Stomach (tissue), 8 donors: ENCODE measurements at regions not wholly inside any gene's neighbourhood (a gene's known extent, or its start where the extent isn't known, plus 50 kb on each side); places are given as distances from the start of the nearest gene placed in this dataset.

Experiments used
- DNase-seq, 2 donors: peaks; one replicate each; pipeline versions ENCODE4 v3.0.0 to v3.0.0-alpha.2; 2013 to 2019
- H3K27ac ChIP-seq, 5 donors: fragments of 200-600 bp in 4 of 5; sonication (generic) in 4 of 5; one replicate each; pipeline ENCODE4 v1.5.1; 2013 to 2019; ENCODE audit warnings: mild to moderate bottlenecking in 1 of 5, moderate library complexity in 1 of 5
- H3K27me3 ChIP-seq, 3 donors: fragments of 200-600 bp; sonication (generic); one replicate each; pipeline ENCODE4 v1.5.1; 2017 to 2019; ENCODE audit warnings: mixed run types in 1 of 3
- H3K36me3 ChIP-seq, 4 donors: fragments of 200-600 bp; sonication (generic); 1 replicate in 3 of 4; 2 replicates in 1 of 4; pipeline ENCODE4 v1.5.1; 2016 to 2019
- H3K4me1 ChIP-seq, 4 donors: fragments of 200-600 bp; sonication (generic); one replicate each; pipeline ENCODE4 v1.5.1; 2016 to 2019
- H3K4me3 ChIP-seq, 4 donors: fragments of 200-600 bp; sonication (generic) in 3 of 4; one replicate each; pipeline ENCODE4 v1.5.1; 2016 to 2019; ENCODE audit warnings: mild to moderate bottlenecking in 1 of 4
- H3K9me3 ChIP-seq, 4 donors: fragments of 200-600 bp; sonication (generic); one replicate each; pipeline ENCODE4 v1.5.1; 2016 to 2019
- EP300 ChIP-seq: sonication (generic); formaldehyde crosslinking; IDR thresholded peaks from one replicate; pipeline ENCODE4 v1.6.1; 2017; ENCODE audit warnings: antibody characterized with exemption
- POLR2A ChIP-seq, 4 donors: fragments of 450-650 bp; IDR thresholded peaks; one replicate each; pipeline ENCODE4 v1.6.1; 2016; ENCODE audit warnings: antibody characterized with exemption in 4 of 4, control low read depth in 2 of 4, mild to moderate bottlenecking in 1 of 4, moderate library complexity in 1 of 4
- POLR2AphosphoS5 ChIP-seq, 3 donors: sonication (generic); formaldehyde crosslinking; IDR thresholded peaks; one replicate each; pipeline ENCODE4 v1.6.1; 2016; ENCODE audit warnings: antibody characterized with exemption in 3 of 3
- WGBS, 5 donors: extraction: QIAGEN DNeasy Blood & Tissue Kit in 3 of 5; methylation state at CpG; one replicate each; pipeline versions ENCODE4 v1.1.5 to v1.1.7; 2013 to 2018; 5-methylcytosine and 5-hydroxymethylcytosine counted together
- intact Hi-C: fragments of 100-400 bp; cut with DNase I; formaldehyde crosslinking; loops from one replicate; pipeline ENCODE4 v1.15.1; 2023; ENCODE audit warnings: low total_unique reads
- TF ChIP-seq, protein P1 (sequence below), 7 experiments: fragments of 450-650 bp in 4 of 7; fragments of 200-600 bp in 3 of 7; sonication (generic) in 3 of 7; IDR thresholded peaks; one replicate each; pipeline ENCODE4 v1.5.1; 2016 to 2019; ENCODE audit warnings: antibody characterized with exemption in 7 of 7, control low read depth in 2 of 7, mild to moderate bottlenecking in 1 of 7
- donor health status: healthy with polysubstance abuse.
- donor health status: Bipolar disorder and iron deficiency.
- donor health status: healthy.

DNA sequence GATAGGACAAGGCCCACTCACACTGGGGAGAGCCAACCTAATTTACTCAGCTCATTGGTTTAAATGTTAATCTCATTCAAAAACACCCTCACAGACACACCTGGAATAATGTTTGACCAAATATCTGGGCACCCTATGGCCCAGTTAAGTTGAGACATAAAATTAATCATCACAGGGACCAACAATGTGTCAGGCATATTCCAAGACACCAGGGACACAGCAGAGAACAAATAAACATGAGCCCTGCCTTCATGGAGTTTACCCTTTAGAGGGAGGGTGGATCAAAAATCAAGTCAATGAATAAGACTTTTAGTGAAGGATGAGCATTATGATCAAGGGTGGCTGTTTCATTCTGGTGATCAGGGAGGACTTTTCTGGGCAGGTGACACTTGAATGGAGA lies 98.7 kb upstream of the CHD6 start:
- Histone ChIP-seq H3K36me3 (no peaks in the 10 kb centered on the region), H3K9me3 (no peaks in the 10 kb centered on the region), H3K27me3 (no peaks in the 10 kb centered on the region), H3K4me1 (peaks cover 0 to 6% (median 0%) of the 10 kb centered on the region in 4 donors), H3K27ac (no peak overlapping the region), H3K4me3 (no peak overlapping the region)
- TF ChIP-seq POLR2AphosphoS5 (IDR thresholded peaks at IDR 0.05) (no peak), EP300 (no peak)
- DNase-seq: no peak
- intact Hi-C loops: no loop called here

DNA sequence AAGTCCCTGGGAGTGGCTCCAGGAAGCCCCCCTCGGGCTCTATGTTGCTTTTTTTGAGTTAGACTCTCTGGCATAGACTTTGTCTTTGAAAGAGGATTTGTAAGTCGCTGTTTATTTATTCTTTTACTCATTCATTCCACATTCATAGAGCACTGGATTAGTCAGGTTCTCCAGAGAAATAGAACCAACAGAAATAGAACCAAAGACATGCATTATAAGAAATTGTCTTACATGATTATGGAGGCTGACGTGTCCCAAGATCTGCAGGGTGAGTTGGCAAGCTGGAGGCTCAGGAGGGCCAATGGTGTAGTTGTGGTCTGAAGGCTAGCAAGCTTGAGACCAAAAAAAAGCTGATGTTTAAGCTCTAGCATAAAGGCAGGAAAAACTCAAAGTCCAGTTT lies 98.3 kb upstream of the CHD6 start:
- H3K36me3 ChIP-seq: no peaks in the 10 kb centered on the region
- H3K4me1 ChIP-seq: peaks cover 0 to 6% (median 0%) of the 10 kb centered on the region in 4 donors
- H3K4me3 ChIP-seq: no peak overlapping the region
- TF ChIP-seq POLR2A (IDR thresholded peaks at IDR 0.05) (no peak), EP300 (no peak), POLR2AphosphoS5 (IDR thresholded peaks at IDR 0.05) (no peak)
- H3K27me3 ChIP-seq: no peaks in the 10 kb centered on the region
- intact Hi-C loops: no loop called here
- H3K9me3 ChIP-seq: no peaks in the 10 kb centered on the region
- DNase-seq: no peak
- 57 to 65% (median 63%) methylated on average over 3 of the region's 3 CpGs for WGBS, 5 donors
- no peak overlapping the region for H3K27ac ChIP-seq

DNA sequence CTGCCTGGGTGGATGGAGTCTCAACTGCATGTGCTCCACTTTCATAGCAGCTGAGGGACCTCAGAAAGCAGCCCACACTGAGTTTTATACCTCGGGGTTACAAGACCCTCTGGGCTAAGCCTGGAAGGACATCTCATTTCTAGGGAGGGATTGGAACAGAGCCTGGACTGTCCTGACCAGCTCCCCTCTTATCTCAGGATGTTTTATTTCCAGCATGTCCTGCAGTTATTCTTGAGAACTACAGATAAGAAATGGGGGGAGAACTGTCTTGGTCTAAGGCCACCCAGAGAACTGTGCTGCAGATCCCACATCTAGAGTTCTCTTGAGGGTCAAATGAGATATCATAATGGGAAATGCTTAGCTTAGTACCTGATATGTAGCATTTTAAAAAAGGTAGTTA lies 97.3 kb upstream of the CHD6 start:
- Histone ChIP-seq H3K4me1 (peaks cover 0 to 6% (median 0%) of the 10 kb centered on the region in 4 donors), H3K9me3 (no peaks in the 10 kb centered on the region), H3K27me3 (no peaks in the 10 kb centered on the region), H3K36me3 (no peaks in the 10 kb centered on the region), H3K27ac (no peak overlapping the region), H3K4me3 (no peak overlapping the region)
- TF ChIP-seq POLR2AphosphoS5 (IDR thresholded peaks at IDR 0.05) (no peak), EP300 (no peak), POLR2A (IDR thresholded peaks at IDR 0.05) (no peak)
- TF ChIP-seq, protein P1, sequence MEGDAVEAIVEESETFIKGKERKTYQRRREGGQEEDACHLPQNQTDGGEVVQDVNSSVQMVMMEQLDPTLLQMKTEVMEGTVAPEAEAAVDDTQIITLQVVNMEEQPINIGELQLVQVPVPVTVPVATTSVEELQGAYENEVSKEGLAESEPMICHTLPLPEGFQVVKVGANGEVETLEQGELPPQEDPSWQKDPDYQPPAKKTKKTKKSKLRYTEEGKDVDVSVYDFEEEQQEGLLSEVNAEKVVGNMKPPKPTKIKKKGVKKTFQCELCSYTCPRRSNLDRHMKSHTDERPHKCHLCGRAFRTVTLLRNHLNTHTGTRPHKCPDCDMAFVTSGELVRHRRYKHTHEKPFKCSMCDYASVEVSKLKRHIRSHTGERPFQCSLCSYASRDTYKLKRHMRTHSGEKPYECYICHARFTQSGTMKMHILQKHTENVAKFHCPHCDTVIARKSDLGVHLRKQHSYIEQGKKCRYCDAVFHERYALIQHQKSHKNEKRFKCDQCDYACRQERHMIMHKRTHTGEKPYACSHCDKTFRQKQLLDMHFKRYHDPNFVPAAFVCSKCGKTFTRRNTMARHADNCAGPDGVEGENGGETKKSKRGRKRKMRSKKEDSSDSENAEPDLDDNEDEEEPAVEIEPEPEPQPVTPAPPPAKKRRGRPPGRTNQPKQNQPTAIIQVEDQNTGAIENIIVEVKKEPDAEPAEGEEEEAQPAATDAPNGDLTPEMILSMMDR (IDR thresholded peaks at IDR 0.05): no peak
- WGBS, 5 donors: 40 to 54% (median 44%) methylated on average over 1 of the region's 1 CpG
- intact Hi-C loops: no loop called here
- DNase-seq: no peak

DNA sequence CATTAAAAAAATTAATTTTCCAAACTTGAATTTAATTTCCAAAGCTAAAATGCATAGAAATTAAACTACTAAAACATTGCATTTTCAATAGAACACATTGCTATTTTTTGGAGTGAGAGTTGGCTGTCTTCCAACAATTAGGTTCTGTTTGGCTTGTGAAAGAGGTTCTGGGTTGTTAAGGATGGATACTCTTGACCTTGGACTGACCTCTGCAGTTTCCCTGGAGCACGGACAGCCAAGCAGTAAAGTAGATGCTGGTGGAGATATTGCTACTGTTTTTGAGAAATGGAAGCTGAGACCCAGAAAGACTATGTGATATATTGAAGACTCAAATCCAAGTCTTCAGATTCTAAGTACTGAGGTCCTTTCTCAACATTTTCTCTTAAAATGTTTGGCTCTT lies 95.9 kb upstream of the CHD6 start:
- no peak overlapping the region for H3K4me3 ChIP-seq
- TF ChIP-seq, protein P1 (IDR thresholded peaks at IDR 0.05): no peak
- TF ChIP-seq EP300 (no peak), POLR2AphosphoS5 (IDR thresholded peaks at IDR 0.05) (no peak), POLR2A (IDR thresholded peaks at IDR 0.05) (no peak)
- H3K27ac ChIP-seq: no peak overlapping the region
- no peaks in the 10 kb centered on the region for H3K9me3 ChIP-seq
- H3K27me3 ChIP-seq: no peaks in the 10 kb centered on the region
- H3K4me1 ChIP-seq: peaks cover 0 to 6% (median 0%) of the 10 kb centered on the region in 4 donors
- H3K36me3 ChIP-seq: no peaks in the 10 kb centered on the region
- DNase-seq: no peak
- WGBS, 5 donors: 0 to 26% (median 18%) methylated on average over 1 of the region's 1 CpG
- intact Hi-C loops: no loop called here

DNA sequence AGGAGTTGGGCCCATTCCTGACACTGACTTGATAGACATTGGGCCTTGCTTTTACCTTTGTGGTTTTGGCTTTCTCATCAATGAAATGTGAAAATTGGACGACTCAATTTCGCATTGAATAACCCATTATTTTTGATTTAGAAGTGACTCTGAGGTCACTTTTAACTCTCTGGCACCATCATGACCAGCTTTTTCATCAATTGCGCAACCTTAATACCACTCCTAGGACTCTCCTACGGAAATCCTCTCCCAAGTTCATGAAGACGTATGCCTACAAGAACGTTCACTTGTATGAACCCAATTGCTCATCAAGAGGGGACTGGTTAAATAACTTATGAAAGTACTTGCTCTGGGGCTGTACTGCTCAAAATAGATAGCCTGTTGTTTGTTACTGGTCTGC lies 86.7 kb upstream of the CHD6 start:
- TF ChIP-seq POLR2AphosphoS5 (IDR thresholded peaks at IDR 0.05) (no peak), POLR2A (IDR thresholded peaks at IDR 0.05) (no peak), EP300 (no peak)
- TF ChIP-seq, protein P1 (IDR thresholded peaks at IDR 0.05): no peak
- no peak overlapping the region for H3K4me3 ChIP-seq
- no peak overlapping the region for H3K27ac ChIP-seq
- no peaks in the 10 kb centered on the region for H3K27me3 ChIP-seq
- H3K4me1 ChIP-seq: no peaks in the 10 kb centered on the region
- intact Hi-C loops: no loop called here
- H3K36me3 ChIP-seq: no peaks in the 10 kb centered on the region
- WGBS, 5 donors: 85 to 95% (median 89%) methylated on average over 6 of the region's 6 CpGs
- H3K9me3 ChIP-seq: no peaks in the 10 kb centered on the region
- DNase-seq: no peak
